CD14-positive monocyte (primary cell): ENCODE measurements at regions not wholly inside any gene's neighbourhood (a gene's known extent, or its start where the extent isn't known, plus 50 kb on each side); places are given as distances from the start of the nearest gene placed in this dataset.

Experiments
- DNase-seq, 3 donors: peaks; one replicate each; pipeline ENCODE4 v3.0.0-alpha.2; 2011 to 2022
- H2AFZ ChIP-seq: 2 replicates; pipeline ENCODE4 v1.6.0; 2012; ENCODE audit warnings: mild to moderate bottlenecking, low read depth, low read length, inconsistent platforms; ENCODE audit not compliant: insufficient read depth, poor library complexity, severe bottlenecking
- H3K27ac ChIP-seq, 2 donors: 1 replicate in 1 of 2; 2 replicates in 1 of 2; pipeline ENCODE4 v1.5.1; 2012 to 2013; ENCODE audit warnings: low read length in 2 of 2, control low read depth in 1 of 2, inconsistent platforms in 1 of 2, low read depth in 1 of 2, mild to moderate bottlenecking in 1 of 2
- H3K27me3 ChIP-seq, 2 donors: one replicate each; pipeline versions ENCODE4 v1.6.0 to v1.6.1; 2011 to 2013; ENCODE audit warnings: low read length in 2 of 2; ENCODE audit not compliant: control insufficient read depth in 2 of 2, insufficient read depth in 2 of 2
- H3K36me3 ChIP-seq, 2 donors: replicated peaks in 1 of 2; 1 replicate in 1 of 2; 2 replicates in 1 of 2; pipeline versions ENCODE4 v1.5.1 to v1.6.1; 2012 to 2013; ENCODE audit warnings: low read length in 2 of 2, control low read depth in 1 of 2, inconsistent platforms in 1 of 2, mild to moderate bottlenecking in 1 of 2; ENCODE audit not compliant: insufficient read depth in 2 of 2, control insufficient read depth in 1 of 2
- H3K4me1 ChIP-seq, 2 donors: 1 replicate in 1 of 2; 2 replicates in 1 of 2; pipeline versions ENCODE4 v1.5.1 to v1.6.1; 2012 to 2013; ENCODE audit warnings: low read length in 2 of 2, control low read depth in 1 of 2, inconsistent platforms in 1 of 2, mild to moderate bottlenecking in 1 of 2, moderate library complexity in 1 of 2; ENCODE audit not compliant: insufficient read depth in 2 of 2, control insufficient read depth in 1 of 2
- H3K4me2 ChIP-seq: replicated peaks from 2 replicates; pipeline ENCODE3; 2012; ENCODE audit warnings: low read length, moderate library complexity, mild to moderate bottlenecking; ENCODE audit not compliant: poor library complexity, severe bottlenecking; ENCODE audit errors: extremely low read depth
- H3K4me3 ChIP-seq, 3 experiments: fragments of 200-600 bp in 1 of 3; sonication (generic) in 1 of 3; replicated peaks in 1 of 3; 1 replicate in 2 of 3; 2 replicates in 1 of 3; pipeline ENCODE4 v1.5.1; 2011 to 2013; ENCODE audit warnings: low read length in 3 of 3, mild to moderate bottlenecking in 3 of 3, control low read depth in 2 of 3, low read depth in 2 of 3, inconsistent platforms in 1 of 3, moderate library complexity in 1 of 3
- H3K79me2 ChIP-seq: 2 replicates; pipeline ENCODE4 v1.6.0; 2012; ENCODE audit warnings: mild to moderate bottlenecking, control low read depth, inconsistent platforms, low read length, moderate library complexity; ENCODE audit not compliant: insufficient read depth
- H3K9ac ChIP-seq: 2 replicates; pipeline ENCODE4 v1.6.0; 2017; ENCODE audit warnings: low read length, mild to moderate bottlenecking; ENCODE audit not compliant: insufficient read depth, poor library complexity, severe bottlenecking
- H3K9me3 ChIP-seq, 2 donors: replicated peaks in 1 of 2; 1 replicate in 1 of 2; 2 replicates in 1 of 2; pipeline versions ENCODE4 v1.5.1 to v1.6.1; 2012 to 2013; ENCODE audit warnings: low read length in 2 of 2, control low read depth in 1 of 2; ENCODE audit not compliant: control insufficient read depth in 1 of 2, insufficient read depth in 1 of 2
- H4K20me1 ChIP-seq: 2 replicates; pipeline ENCODE4 v1.6.0; 2012; ENCODE audit warnings: mild to moderate bottlenecking, low read length, control low read depth, moderate library complexity; ENCODE audit not compliant: insufficient read depth
- H3K27ac Mint-ChIP-seq, 7 donors: one replicate each; pipeline ENCODE4 v1.8.0; 2020; ENCODE audit warnings: mild to moderate bottlenecking in 7 of 7, mixed read lengths in 7 of 7, moderate library complexity in 6 of 7, inconsistent platforms in 2 of 7
- H3K27me3 Mint-ChIP-seq, 3 donors: one replicate each; pipeline ENCODE4 v1.8.0; 2021 to 2022; ENCODE audit warnings: low read depth in 3 of 3, mild to moderate bottlenecking in 3 of 3, mixed read lengths in 3 of 3, moderate library complexity in 3 of 3, inconsistent platforms in 1 of 3
- H3K36me3 Mint-ChIP-seq, 2 donors: one replicate each; pipeline ENCODE4 v1.8.0; 2020; ENCODE audit warnings: mixed read lengths in 2 of 2, inconsistent platforms in 1 of 2, mild to moderate bottlenecking in 1 of 2
- H3K4me1 Mint-ChIP-seq: one replicate; pipeline ENCODE4 v1.8.0; 2020; ENCODE audit warnings: mild to moderate bottlenecking, mixed read lengths
- H3K4me3 Mint-ChIP-seq, 2 donors: one replicate each; pipeline ENCODE4 v1.8.0; 2020; ENCODE audit warnings: mild to moderate bottlenecking in 2 of 2, mixed read lengths in 2 of 2, moderate library complexity in 1 of 2
- H3K9me3 Mint-ChIP-seq, 7 donors: one replicate each; pipeline ENCODE4 v1.8.0; 2020 to 2022; ENCODE audit warnings: mixed read lengths in 7 of 7, mild to moderate bottlenecking in 6 of 7, moderate library complexity in 6 of 7, inconsistent platforms in 2 of 7
- WGBS: methylation state at CpG from one replicate; pipeline ENCODE4 v1.1.5; 2013; ENCODE audit warnings: missing lambda C conversion rate; ENCODE audit not compliant: insufficient coverage; 5-methylcytosine and 5-hydroxymethylcytosine counted together
- intact Hi-C, 2 donors: fragments of 100-400 bp; cut with micrococcal nuclease; formaldehyde crosslinking; loops; one replicate each; pipeline versions ENCODE4 v1.15.0 to v1.15.1; 2023
- TF ChIP-seq, protein P1 (sequence below): fragments of 200-600 bp; IDR thresholded peaks from one replicate; pipeline ENCODE4 v1.8.0; 2022; ENCODE audit warnings: antibody characterized with exemption, mild to moderate bottlenecking

DNA sequence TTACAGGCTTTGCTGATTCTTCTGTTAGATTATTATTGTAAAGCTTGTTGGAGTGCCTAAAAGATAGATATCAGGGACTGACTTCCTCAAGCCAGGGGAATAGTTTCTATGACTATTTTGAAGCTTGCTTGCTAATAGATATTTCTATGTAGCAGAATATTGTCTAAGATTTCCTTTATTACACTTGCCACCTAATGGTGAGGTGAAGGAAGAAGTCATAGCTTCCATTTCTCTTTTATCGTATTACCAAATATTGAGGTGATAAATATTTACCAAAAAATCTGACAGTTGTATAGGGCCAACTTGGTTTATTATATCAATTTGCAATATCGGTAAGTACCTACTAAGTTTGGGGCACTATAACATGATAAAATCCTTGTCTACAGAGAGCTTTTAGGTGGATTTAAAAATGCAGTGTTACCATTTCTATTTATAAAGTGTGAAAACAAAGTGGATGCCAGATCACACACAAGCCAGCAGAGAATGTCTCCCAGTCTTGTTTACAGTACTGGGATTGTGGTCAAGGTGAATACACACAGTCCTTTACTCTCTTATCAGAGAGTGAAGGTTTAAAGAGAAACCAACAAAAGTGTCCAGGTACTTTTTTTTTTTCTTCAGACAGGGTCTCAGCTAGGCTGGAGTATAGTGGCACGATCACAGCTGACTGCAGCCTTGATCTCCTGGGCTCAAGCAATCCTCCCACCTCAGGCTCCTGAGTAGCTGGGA lies 137.9 kb downstream of the IGF1 start:
- H3K9me3 ChIP-seq, result no peaks in the 10 kb centered on the region
- H3K4me3 ChIP-seq, result no peak overlapping the region
- no peak overlapping the region for H2AFZ ChIP-seq
- no peaks in the 10 kb centered on the region for H3K27me3 ChIP-seq
- intact Hi-C loops, result no loop called here
- H3K27me3 Mint-ChIP-seq, result peaks cover 0 to 5% (median 2%) of the 10 kb centered on the region in 3 donors
- no peaks in the 10 kb centered on the region for H3K36me3 Mint-ChIP-seq
- H3K27ac ChIP-seq, result no peak overlapping the region
- no peaks in the 10 kb centered on the region for H4K20me1 ChIP-seq
- WGBS, result no CpG with 5 or more reads among the region's 3 CpGs
- H3K4me3 Mint-ChIP-seq, result no peak overlapping the region
- no peak overlapping the region for H3K9ac ChIP-seq
- H3K27ac Mint-ChIP-seq, result no peak overlapping the region
- no peaks in the 10 kb centered on the region for H3K4me1 ChIP-seq
- no peaks in the 10 kb centered on the region for H3K79me2 ChIP-seq
- no peaks in the 10 kb centered on the region for H3K4me1 Mint-ChIP-seq
- no peak overlapping the region for H3K4me2 ChIP-seq
- H3K9me3 Mint-ChIP-seq, result peaks cover 0 to 4% (median 1%) of the 10 kb centered on the region in 7 donors
- DNase-seq, result no peak
- TF ChIP-seq, protein P1, sequence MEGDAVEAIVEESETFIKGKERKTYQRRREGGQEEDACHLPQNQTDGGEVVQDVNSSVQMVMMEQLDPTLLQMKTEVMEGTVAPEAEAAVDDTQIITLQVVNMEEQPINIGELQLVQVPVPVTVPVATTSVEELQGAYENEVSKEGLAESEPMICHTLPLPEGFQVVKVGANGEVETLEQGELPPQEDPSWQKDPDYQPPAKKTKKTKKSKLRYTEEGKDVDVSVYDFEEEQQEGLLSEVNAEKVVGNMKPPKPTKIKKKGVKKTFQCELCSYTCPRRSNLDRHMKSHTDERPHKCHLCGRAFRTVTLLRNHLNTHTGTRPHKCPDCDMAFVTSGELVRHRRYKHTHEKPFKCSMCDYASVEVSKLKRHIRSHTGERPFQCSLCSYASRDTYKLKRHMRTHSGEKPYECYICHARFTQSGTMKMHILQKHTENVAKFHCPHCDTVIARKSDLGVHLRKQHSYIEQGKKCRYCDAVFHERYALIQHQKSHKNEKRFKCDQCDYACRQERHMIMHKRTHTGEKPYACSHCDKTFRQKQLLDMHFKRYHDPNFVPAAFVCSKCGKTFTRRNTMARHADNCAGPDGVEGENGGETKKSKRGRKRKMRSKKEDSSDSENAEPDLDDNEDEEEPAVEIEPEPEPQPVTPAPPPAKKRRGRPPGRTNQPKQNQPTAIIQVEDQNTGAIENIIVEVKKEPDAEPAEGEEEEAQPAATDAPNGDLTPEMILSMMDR, result no peak
- no peaks in the 10 kb centered on the region for H3K36me3 ChIP-seq

DNA sequence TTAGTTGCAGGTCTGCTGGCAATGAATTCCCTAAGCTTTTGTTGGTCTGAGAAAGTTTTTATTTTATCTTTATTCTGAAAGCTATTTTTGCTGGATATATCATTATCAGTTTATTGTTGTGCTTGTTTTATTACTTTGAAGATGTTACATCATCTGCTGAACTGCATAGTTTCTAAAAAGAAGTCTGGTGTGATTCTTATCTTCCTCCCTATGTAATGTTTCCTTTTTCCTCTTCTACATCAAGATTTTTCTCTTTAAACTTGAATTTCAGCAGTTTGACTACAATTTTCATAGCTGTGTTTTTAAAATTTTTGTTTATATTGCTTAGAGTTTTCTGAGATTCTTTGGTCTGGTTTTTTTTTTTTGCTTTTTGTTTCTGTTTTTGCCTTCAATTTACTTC lies 137.1 kb upstream of the PMCH start:
- Histone ChIP-seq H3K36me3 (no peaks in the 10 kb centered on the region), H3K79me2 (no peaks in the 10 kb centered on the region), H2AFZ (no peak overlapping the region), H3K27ac (no peak overlapping the region), H4K20me1 (no peaks in the 10 kb centered on the region), H3K9me3 (no peaks in the 10 kb centered on the region), H3K4me1 (no peaks in the 10 kb centered on the region), H3K4me2 (no peak overlapping the region), H3K4me3 (no peak overlapping the region), H3K27me3 (no peaks in the 10 kb centered on the region), H3K9ac (no peak overlapping the region)
- TF ChIP-seq, protein P1, result no peak
- Mint-ChIP-seq H3K4me3 (no peak overlapping the region), H3K36me3 (no peaks in the 10 kb centered on the region), H3K27me3 (peaks cover 0 to 5% (median 1%) of the 10 kb centered on the region in 3 donors), H3K9me3 (peaks cover 0 to 10% (median 1%) of the 10 kb centered on the region in 7 donors), H3K27ac (no peak overlapping the region), H3K4me1 (no peaks in the 10 kb centered on the region)
- DNase-seq, result no peak
- intact Hi-C loops, result no loop called here
